NCI-H146 treated with DMSO at 0.1 percent for 48 hours (cell line): ENCODE measurements at regions not wholly inside any gene's neighbourhood (a gene's known extent, or its start where the extent isn't known, plus 50 kb on each side); places are given as distances from the start of the nearest gene placed in this dataset.
A peak's percentile ranks its signal among the peaks of the same experiment; 100 is the strongest.
"Not testable (repeated sequence)": the region's sequence is repeated elsewhere in the genome, so short reads cannot be mapped to it uniquely, and the experiment has no call there.

ENCODE experiments used
- DNase-seq: peaks from one replicate; lab custom pipeline; 2025; ENCODE audit not compliant: unreplicated experiment; lab: John Stamatoyannopoulos, UW

GRCh38 chr20:48531505-48531904 lies 296.3 kb downstream of the PREX1 start:
- no peak for DNase-seq

- no peak for DNase-seq
Measured at GRCh38 chr20:48530957-48531356, 296.8 kb downstream of the PREX1 start.

- DNase-seq = no peak
Measured at GRCh38 chr20:48528346-48528745, 299.5 kb downstream of the PREX1 start.

DNA sequence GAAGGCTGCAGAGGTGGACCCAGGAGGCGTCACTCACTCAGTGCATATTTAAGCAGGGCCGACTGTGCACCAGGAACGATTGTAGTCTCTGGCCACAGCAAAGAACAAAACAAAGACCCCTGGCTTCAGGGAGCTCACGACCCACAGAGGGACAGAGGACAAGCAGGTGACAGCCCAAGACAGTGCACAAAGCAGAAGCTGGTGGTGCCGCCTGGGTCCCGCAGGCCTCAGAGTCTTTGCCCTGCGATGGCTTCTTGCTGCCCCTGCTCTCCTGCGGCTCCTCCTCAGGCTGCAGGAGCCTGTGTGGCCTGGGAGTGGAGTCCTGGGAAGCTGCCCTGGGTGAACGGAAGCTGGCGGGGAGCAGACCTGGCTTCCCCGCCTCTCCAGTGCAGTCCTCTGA lies 300.0 kb downstream of the PREX1 start:
- no peak for DNase-seq

DNA sequence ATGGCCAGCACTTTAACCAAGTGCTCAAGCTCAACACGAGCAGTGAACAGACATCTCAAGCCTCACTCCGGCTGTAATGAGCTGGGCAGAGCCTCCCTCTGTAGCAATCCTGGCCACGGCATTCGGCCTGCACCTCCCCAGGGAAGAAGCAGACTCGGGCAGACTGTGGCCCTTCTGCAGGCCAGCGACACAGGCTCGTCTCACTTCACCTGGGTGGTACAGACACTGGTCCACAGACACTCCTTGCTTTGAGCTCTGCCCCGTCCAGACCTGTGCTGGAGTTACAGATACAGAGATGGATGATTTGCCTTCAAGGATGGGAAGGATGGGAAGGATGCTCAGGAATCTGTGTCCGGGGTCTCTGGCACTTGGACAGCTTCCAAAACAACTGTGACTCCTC lies 300.9 kb downstream of the PREX1 start:
- no peak for DNase-seq

- no peak for DNase-seq
Measured at GRCh38 chr20:48525400-48525799, 302.4 kb downstream of the PREX1 start.

DNA sequence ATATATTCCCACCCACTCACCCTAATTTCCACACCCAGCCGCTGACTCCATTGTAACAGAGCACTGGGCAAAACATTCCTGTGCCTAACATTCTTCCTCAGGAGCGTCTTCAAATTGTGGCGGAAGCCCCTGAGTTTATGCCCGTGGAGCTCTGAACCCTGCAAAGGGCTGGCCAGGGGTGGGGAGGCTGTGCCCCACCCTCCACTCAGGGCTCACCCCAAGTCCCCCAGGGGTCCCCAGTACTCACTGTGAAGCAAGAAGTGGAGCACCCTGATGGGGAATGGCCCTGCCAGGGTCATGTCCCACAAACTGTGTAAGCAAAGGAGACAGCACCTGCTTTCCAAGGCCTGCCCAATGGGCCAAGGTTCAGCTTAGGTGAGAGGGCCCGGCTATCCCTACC lies 303.2 kb downstream of the PREX1 start:
- DNase-seq = no peak

GRCh38 chr20:48523191-48523995 lies 304.4 kb downstream of the PREX1 start:
- DNase-seq = no peak

GRCh38 chr20:48521121-48521520 lies 306.7 kb downstream of the PREX1 start:
- no peak for DNase-seq

GRCh38 chr20:48516196-48516595 lies 311.6 kb downstream of the PREX1 start:
- peak; percentile 37 for DNase-seq

- DNase-seq = not testable (repeated sequence)
Measured at GRCh38 chr20:48514577-48514976, 313.2 kb downstream of the PREX1 start.

- DNase-seq = not testable (repeated sequence)
Measured at GRCh38 chr20:48512539-48512938, 315.3 kb downstream of the PREX1 start.

DNA sequence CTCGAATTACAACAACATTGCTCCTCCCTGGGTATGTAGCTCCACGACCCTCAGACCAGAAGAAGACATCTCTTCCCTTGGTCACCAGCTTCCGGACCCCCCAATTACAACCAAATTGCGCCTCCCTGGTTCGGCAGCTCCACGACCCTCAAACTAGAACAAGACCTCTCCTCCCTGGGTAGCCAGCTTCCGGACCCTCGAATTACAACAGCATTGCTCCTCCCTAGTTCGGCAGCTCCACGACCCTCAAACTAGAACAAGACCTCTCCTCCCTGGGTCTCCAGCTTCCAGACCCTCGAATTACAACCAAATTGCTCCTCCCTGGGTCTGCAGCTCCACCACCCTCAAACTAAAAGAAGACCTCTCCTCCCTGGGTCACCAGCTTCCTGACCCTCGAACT lies 322.7 kb downstream of the PREX1 start:
- not testable (repeated sequence) for DNase-seq

DNA sequence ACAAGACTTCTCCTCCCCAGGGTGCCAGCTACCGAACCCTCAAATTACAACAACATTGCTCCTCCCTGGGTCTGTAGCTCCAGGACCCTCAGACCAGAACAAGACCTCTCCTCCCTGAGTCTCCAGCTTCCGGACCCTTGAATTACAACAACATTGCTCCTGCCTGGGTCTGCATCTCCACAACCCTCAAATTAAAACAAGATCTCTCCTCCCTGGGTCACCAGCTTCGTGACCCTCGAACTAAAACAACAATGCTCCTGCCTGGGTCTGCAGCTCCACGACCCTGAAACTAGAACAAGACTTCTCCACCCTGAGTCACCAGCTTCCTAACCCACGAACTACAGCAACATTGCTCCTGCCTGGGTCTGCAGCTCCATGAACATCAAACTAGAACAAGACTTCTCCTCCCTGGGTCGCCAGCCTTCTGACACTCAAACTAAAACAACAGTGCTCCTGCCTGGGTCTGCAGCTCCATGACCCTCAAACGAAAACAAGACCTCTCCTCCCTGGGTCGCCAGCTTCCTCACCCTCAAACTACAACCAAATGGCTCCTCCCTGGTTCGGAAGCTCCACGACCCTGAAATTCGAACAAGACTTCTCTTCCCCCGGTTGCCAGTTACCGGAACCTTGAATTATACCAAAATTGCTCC lies 324.5 kb downstream of the PREX1 start:
- no peak for DNase-seq

- no peak for DNase-seq
Measured at GRCh38 chr20:48502758-48503157, 325.0 kb downstream of the PREX1 start.

- DNase-seq = no peak
Measured at GRCh38 chr20:48502016-48502415, 325.8 kb downstream of the PREX1 start.

DNA sequence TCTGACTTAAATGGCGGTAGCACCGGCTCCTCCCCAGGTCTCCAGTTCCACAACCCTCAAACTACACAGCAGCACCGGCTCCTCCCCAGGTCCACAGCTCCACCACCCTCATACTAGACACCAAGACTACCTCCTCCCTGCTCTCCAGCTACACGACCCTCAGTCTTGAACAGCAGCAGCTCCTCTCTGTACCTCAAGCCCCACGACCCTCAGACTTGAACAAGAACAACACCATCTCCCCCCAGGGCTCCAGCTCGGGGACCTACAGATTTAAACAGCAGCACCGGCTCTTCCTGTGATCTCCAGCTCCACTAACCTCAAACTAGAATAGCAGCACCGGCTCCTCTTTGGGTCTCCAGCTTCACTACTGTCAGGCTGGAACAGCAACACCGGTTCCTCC lies 326.9 kb downstream of the PREX1 start:
- DNase-seq = not testable (repeated sequence)

DNA sequence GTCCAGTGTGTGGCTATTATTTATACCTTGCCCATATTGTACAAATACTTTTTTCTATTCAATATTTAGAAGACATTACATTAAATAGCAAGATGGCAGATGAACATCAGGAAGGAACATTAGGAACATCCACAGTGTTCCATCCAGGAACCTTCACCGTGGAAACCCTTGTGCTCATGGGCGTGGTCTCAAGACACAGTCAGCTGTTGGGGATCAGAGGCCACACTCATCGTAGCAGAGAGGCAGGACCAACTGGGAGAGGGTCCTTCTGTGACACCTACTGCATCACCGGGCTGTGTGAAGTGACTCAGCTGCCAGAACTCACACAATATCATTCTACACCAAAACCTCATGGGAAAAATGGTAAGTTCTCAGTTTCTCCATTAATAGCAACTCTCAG lies 328.9 kb downstream of the PREX1 start:
- DNase-seq = not testable (repeated sequence)

- DNase-seq = not testable (repeated sequence)
Measured at GRCh38 chr20:48498125-48498524, 329.7 kb downstream of the PREX1 start.

GRCh38 chr20:48493966-48494365 lies 333.8 kb downstream of the PREX1 start:
- DNase-seq = no peak

DNA sequence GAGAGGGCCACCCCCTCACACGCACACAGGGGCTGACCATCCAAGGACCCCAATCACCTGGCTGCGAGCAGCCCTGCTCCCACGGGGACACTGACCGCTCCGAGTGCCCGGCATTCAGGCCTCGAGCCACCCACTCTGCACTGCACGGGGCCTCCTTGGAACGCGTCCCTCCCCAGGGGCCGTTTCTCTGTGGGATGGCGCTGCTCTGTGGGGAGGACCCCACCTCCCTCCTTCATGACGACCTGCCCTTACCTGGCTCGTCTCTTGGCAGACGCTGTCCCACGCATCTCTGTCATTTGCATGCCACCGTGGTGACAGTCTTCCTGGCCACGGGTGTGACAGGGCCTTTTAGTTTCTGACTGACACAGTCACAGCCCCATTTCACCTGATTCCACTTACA lies 334.5 kb downstream of the PREX1 start:
- not testable (repeated sequence) for DNase-seq

DNA sequence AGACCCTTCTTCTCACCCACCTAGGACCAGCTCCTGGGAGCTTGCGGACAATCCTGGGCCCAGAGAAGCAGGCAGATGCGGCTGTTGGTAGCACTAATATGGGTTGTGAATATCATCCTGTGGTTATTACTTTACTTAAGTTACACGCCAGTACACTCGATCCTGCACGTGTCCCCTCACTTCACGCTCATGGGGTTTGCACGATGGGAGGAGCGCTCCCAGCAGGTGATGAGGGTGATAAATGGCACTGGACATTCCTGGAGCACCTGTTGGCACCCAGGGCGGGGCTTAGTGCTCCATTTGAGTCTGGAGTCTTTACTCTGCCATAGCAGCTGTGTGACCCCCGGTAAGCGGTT lies 335.1 kb downstream of the PREX1 start:
- DNase-seq = no peak
